Fibroblast of the aortic adventitia (primary cell): ENCODE measurements at regions not wholly inside any gene's neighbourhood (a gene's known extent, or its start where the extent isn't known, plus 50 kb on each side); places are given as distances from the start of the nearest gene placed in this dataset.

Experiments used
- DNase-seq: peaks from one replicate; pipeline ENCODE4 v3.0.0-alpha.2; 2010; ENCODE audit warnings: low read depth
- H3K4me3 ChIP-seq: 2 replicates; pipeline ENCODE4 v1.5.1; 2011; ENCODE audit warnings: low read depth, mild to moderate bottlenecking, control low read depth, low read length, moderate library complexity
- CTCF ChIP-seq: IDR thresholded peaks from 2 replicates; pipeline ENCODE4 v1.5.1; 2011; ENCODE audit warnings: mild to moderate bottlenecking, low read length, control low read depth, inconsistent platforms; ENCODE audit not compliant: insufficient read depth

GRCh38 chr11:81424822-81425221 lies 1308.8 kb downstream of the FAM181B start:
- no peak for TF ChIP-seq CTCF
- H3K4me3 ChIP-seq, result no peak overlapping the region
- DNase-seq, result no peak

- TF ChIP-seq CTCF, result no peak
- DNase-seq, result no peak
- no peak overlapping the region for H3K4me3 ChIP-seq
Measured at GRCh38 chr11:81422402-81422801, 1311.3 kb downstream of the FAM181B start.

- DNase-seq, result no peak
- no peak overlapping the region for H3K4me3 ChIP-seq
- TF ChIP-seq CTCF, result no peak
Measured at GRCh38 chr11:81421251-81421860, 1312.3 kb downstream of the FAM181B start.

GRCh38 chr11:81420668-81421250 lies 1312.9 kb downstream of the FAM181B start:
- H3K4me3 ChIP-seq, result no peak overlapping the region

GRCh38 chr11:81397316-81397715 lies 1336.3 kb downstream of the FAM181B start:
- no peak for TF ChIP-seq CTCF
- no peak for DNase-seq
- no peak overlapping the region for H3K4me3 ChIP-seq

More at GRCh38 chr11:81420668-81421250, 1312.9 kb downstream of the FAM181B start:
- no peak for DNase-seq
- TF ChIP-seq CTCF, result no peak

GRCh38 chr11:81394311-81394710 lies 1339.4 kb downstream of the FAM181B start:
- no peak for DNase-seq
- H3K4me3 ChIP-seq, result no peak overlapping the region
- TF ChIP-seq CTCF, result no peak

GRCh38 chr11:81388326-81388725 lies 1345.3 kb downstream of the FAM181B start:
- no peak for TF ChIP-seq CTCF
- H3K4me3 ChIP-seq, result no peak overlapping the region
- no peak for DNase-seq
